ENCODE measurements at regions not wholly inside any gene's neighbourhood (a gene's known extent, or its start where the extent isn't known, plus 50 kb on each side); places are given as distances from the start of the nearest gene placed in this dataset.

DNA sequence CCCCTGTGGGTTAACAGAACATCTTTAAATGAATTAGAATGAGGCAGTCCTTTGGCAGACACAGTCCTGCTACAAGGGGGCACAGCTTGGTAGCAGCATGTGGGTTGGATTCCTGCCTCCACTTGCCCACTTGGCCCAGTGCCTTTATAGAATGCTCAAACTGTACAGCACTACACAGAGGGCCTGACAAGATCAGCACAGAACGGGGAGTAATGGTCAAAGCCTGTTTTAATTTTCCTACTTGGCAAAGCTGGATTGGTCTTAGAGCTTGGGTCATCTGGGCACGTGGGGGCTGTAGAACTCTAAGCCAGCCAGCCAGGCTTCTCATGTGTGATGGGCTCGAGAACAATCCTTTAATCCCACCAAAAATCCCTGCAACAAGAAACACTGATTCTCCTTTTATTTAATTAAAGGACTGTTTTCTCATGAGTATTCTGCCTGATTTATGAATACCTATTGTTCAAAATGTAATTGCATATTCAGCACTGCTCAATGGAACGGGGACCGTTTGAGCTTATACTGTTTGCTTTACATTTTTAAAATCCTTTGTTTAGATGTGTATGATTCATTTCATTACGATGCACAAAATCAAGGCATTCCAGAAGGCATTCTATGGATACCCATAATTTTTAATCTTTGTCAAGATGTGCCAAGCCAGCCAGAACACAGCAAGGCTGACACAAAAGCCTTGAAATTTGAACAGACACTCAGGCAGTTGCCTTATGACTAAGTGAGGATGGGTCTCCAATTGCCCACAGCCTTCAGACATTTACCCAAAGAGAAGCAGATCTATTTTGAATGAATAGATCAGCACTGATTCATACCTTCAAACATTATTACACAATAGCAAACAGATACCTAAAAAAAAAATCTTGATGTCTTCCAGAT, 249.3 kb upstream of the TGFBR2 start:
- H3K79me2 ChIP-seq (ENCODE audit: insufficient read depth, low read length), result no peaks in the 10 kb centered on the region
- peaks cover 32% of the 10 kb centered on the region for H3K4me1 ChIP-seq (ENCODE audit: insufficient read depth, low read length, poor library complexity, severe bottlenecking)
- H3K4me2 ChIP-seq (ENCODE audit: low read depth, low read length, poor library complexity, severe bottlenecking), result no peak overlapping the region
- no peaks in the 10 kb centered on the region for H3K9me3 ChIP-seq (ENCODE audit: insufficient read depth, low read depth, low read length)
- TF ChIP-seq, protein P1, sequence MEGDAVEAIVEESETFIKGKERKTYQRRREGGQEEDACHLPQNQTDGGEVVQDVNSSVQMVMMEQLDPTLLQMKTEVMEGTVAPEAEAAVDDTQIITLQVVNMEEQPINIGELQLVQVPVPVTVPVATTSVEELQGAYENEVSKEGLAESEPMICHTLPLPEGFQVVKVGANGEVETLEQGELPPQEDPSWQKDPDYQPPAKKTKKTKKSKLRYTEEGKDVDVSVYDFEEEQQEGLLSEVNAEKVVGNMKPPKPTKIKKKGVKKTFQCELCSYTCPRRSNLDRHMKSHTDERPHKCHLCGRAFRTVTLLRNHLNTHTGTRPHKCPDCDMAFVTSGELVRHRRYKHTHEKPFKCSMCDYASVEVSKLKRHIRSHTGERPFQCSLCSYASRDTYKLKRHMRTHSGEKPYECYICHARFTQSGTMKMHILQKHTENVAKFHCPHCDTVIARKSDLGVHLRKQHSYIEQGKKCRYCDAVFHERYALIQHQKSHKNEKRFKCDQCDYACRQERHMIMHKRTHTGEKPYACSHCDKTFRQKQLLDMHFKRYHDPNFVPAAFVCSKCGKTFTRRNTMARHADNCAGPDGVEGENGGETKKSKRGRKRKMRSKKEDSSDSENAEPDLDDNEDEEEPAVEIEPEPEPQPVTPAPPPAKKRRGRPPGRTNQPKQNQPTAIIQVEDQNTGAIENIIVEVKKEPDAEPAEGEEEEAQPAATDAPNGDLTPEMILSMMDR (conservative IDR thresholded peaks at IDR 0.05; ENCODE audit: low read length), result no peak
- TF ChIP-seq EZH2phosphoT487 (IDR thresholded peaks at IDR 0.05; ENCODE audit: borderline replicate concordance), result no peak
- H2AFZ ChIP-seq (ENCODE audit: low read length), result no peak overlapping the region
- no peak overlapping the region for H3K9ac ChIP-seq (ENCODE audit: low read depth, low read length, poor library complexity, severe bottlenecking)
- no peaks in the 10 kb centered on the region for H3K9me2 ChIP-seq (replicated peaks; ENCODE audit: low read depth, low read length)
- no peaks in the 10 kb centered on the region for H3F3A ChIP-seq (ENCODE audit: low read depth)
- no peak overlapping the region for H3K4me3 ChIP-seq (ENCODE audit: low read length, poor library complexity, severe bottlenecking)
- H3K27me3 ChIP-seq (ENCODE audit: insufficient read depth, low read length, poor library complexity, severe bottlenecking), result no peaks in the 10 kb centered on the region
- H3K36me3 ChIP-seq (ENCODE audit: insufficient read depth, low read length), result no peaks in the 10 kb centered on the region
- H4K20me1 ChIP-seq (ENCODE audit: insufficient read depth, low read length, poor library complexity, severe bottlenecking), result no peaks in the 10 kb centered on the region

DNA sequence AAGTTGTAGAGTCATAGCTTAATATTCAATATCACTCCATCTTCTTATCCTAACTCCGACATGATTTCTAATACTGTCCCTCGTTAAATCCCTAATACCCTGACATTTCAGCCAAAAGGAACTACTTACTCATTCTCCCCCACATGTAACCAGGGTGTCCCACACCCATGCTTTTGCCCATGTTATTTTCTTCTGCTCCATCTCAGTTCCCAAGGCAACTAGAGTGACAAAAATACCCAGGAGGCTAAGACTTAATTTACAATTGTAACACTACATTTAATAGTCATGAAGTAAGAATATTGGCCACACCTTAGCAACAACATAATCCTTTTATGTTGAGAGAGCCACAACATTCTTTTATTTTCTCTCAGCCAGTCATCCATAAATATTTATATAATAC, 248.5 kb upstream of the TGFBR2 start:
- H3K36me3 ChIP-seq (ENCODE audit: insufficient read depth, low read length), result no peaks in the 10 kb centered on the region
- H2AFZ ChIP-seq (ENCODE audit: low read length), result no peak overlapping the region
- no peak overlapping the region for H3K4me3 ChIP-seq (ENCODE audit: low read length, poor library complexity, severe bottlenecking)
- H3K79me2 ChIP-seq (ENCODE audit: insufficient read depth, low read length), result no peaks in the 10 kb centered on the region
- no peak overlapping the region for H3K4me2 ChIP-seq (ENCODE audit: low read depth, low read length, poor library complexity, severe bottlenecking)
- H3F3A ChIP-seq (ENCODE audit: low read depth), result no peaks in the 10 kb centered on the region
- H3K4me1 ChIP-seq (ENCODE audit: insufficient read depth, low read length, poor library complexity, severe bottlenecking), result peaks cover 27% of the 10 kb centered on the region
- no peaks in the 10 kb centered on the region for H3K27me3 ChIP-seq (ENCODE audit: insufficient read depth, low read length, poor library complexity, severe bottlenecking)
- no peaks in the 10 kb centered on the region for H3K9me2 ChIP-seq (replicated peaks; ENCODE audit: low read depth, low read length)
- no peak for TF ChIP-seq EZH2phosphoT487 (IDR thresholded peaks at IDR 0.05; ENCODE audit: borderline replicate concordance)
- TF ChIP-seq, protein P1 (conservative IDR thresholded peaks at IDR 0.05; ENCODE audit: low read length), result no peak
- no peaks in the 10 kb centered on the region for H3K9me3 ChIP-seq (ENCODE audit: insufficient read depth, low read depth, low read length)
- no peaks in the 10 kb centered on the region for H4K20me1 ChIP-seq (ENCODE audit: insufficient read depth, low read length, poor library complexity, severe bottlenecking)
- H3K9ac ChIP-seq (ENCODE audit: low read depth, low read length, poor library complexity, severe bottlenecking), result no peak overlapping the region

DNA sequence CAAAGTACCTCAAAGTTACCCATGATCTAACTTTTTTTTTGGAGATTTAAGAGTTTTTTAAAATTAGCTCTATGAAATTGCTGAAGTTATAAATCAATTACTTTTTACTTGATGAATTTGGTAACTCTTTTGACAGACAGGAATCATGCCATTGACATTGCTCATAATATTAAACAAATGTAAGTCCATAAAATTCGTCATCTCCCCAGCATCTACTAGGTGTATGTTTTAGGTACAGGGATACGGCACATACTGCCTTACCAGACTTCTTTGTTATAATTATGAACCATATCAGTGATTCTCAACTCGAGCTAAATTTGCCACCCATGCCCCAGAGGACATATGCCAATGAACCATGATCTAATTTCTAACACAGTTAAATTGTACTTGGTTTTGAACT, 247.5 kb upstream of the TGFBR2 start:
- no peak for TF ChIP-seq EZH2phosphoT487 (IDR thresholded peaks at IDR 0.05; ENCODE audit: borderline replicate concordance)
- TF ChIP-seq, protein P1 (conservative IDR thresholded peaks at IDR 0.05; ENCODE audit: low read length), result no peak
- Histone ChIP-seq H3K36me3 (ENCODE audit: insufficient read depth, low read length) (no peaks in the 10 kb centered on the region), H3K9ac (ENCODE audit: low read depth, low read length, poor library complexity, severe bottlenecking) (no peak overlapping the region), H3K4me1 (ENCODE audit: insufficient read depth, low read length, poor library complexity, severe bottlenecking) (peaks cover 20% of the 10 kb centered on the region), H3K9me3 (ENCODE audit: insufficient read depth, low read depth, low read length) (no peaks in the 10 kb centered on the region), H3F3A (ENCODE audit: low read depth) (no peaks in the 10 kb centered on the region), H2AFZ (ENCODE audit: low read length) (no peak overlapping the region), H4K20me1 (ENCODE audit: insufficient read depth, low read length, poor library complexity, severe bottlenecking) (no peaks in the 10 kb centered on the region), H3K9me2 (replicated peaks; ENCODE audit: low read depth, low read length) (no peaks in the 10 kb centered on the region), H3K4me2 (ENCODE audit: low read depth, low read length, poor library complexity, severe bottlenecking) (no peak overlapping the region), H3K27me3 (ENCODE audit: insufficient read depth, low read length, poor library complexity, severe bottlenecking) (no peaks in the 10 kb centered on the region), H3K79me2 (ENCODE audit: insufficient read depth, low read length) (no peaks in the 10 kb centered on the region), H3K4me3 (ENCODE audit: low read length, poor library complexity, severe bottlenecking) (no peak overlapping the region)
